H9 (cell line): ENCODE measurements at regions not wholly inside any gene's neighbourhood (a gene's known extent, or its start where the extent isn't known, plus 50 kb on each side); places are given as distances from the start of the nearest gene placed in this dataset.

ENCODE experiments used
- DNase-seq: peaks from one replicate; pipeline ENCODE4 v3.0.0-alpha.2; 2017
- H2AFZ ChIP-seq: one replicate; pipeline ENCODE4 v1.6.1; 2013; ENCODE audit warnings: mild to moderate bottlenecking, low read length, control low read depth, moderate library complexity
- H2AK5ac ChIP-seq: 2 replicates; pipeline ENCODE4 v1.6.1; 2013; ENCODE audit warnings: low read length, control low read depth, mixed read lengths; ENCODE audit not compliant: insufficient read length
- H2BK120ac ChIP-seq: one replicate; pipeline ENCODE4 v1.6.1; 2013; ENCODE audit warnings: low read depth, mild to moderate bottlenecking, low read length, control low read depth, inconsistent platforms; ENCODE audit not compliant: poor library complexity, severe bottlenecking
- H2BK12ac ChIP-seq: 2 replicates; pipeline ENCODE4 v1.6.1; 2013; ENCODE audit warnings: low read length, control low read depth, mixed read lengths, low read depth; ENCODE audit not compliant: insufficient read length
- H2BK15ac ChIP-seq: 2 replicates; pipeline ENCODE4 v1.6.1; 2013; ENCODE audit warnings: low read depth, low read length, control low read depth
- H2BK20ac ChIP-seq: one replicate; pipeline ENCODE4 v1.6.1; 2013; ENCODE audit warnings: low read depth, mild to moderate bottlenecking, low read length, control low read depth, inconsistent platforms; ENCODE audit not compliant: poor library complexity, severe bottlenecking
- H2BK5ac ChIP-seq: 2 replicates; pipeline ENCODE4 v1.6.1; 2013; ENCODE audit warnings: low read length, control low read depth, mixed read lengths; ENCODE audit not compliant: insufficient read length
- H3K14ac ChIP-seq: 2 replicates; pipeline ENCODE4 v1.6.1; 2013; ENCODE audit warnings: low read length, control low read depth; ENCODE audit not compliant: insufficient read depth
- H3K18ac ChIP-seq: 2 replicates; pipeline ENCODE4 v1.6.1; 2013; ENCODE audit warnings: low read depth, mild to moderate bottlenecking, mixed read lengths, low read length, control low read depth; ENCODE audit not compliant: insufficient read length
- H3K23ac ChIP-seq: 2 replicates; pipeline ENCODE4 v1.6.1; 2013; ENCODE audit warnings: low read length, control low read depth, mixed read lengths, low read depth; ENCODE audit not compliant: insufficient read length
- H3K23me2 ChIP-seq: 2 replicates; pipeline ENCODE4 v1.6.1; 2013; ENCODE audit warnings: low read depth, mild to moderate bottlenecking, mixed read lengths, low read length, control low read depth; ENCODE audit not compliant: insufficient read length, poor library complexity, severe bottlenecking
- H3K27ac ChIP-seq: 2 replicates; pipeline ENCODE4 v1.5.1; 2013; ENCODE audit warnings: low read length, control low read depth, mixed read lengths, low read depth; ENCODE audit not compliant: insufficient read length
- H3K27me3 ChIP-seq: 2 replicates; pipeline ENCODE4 v1.6.1; 2013; ENCODE audit warnings: low read length, control low read depth, inconsistent platforms; ENCODE audit not compliant: insufficient read depth
- H3K4ac ChIP-seq: 2 replicates; pipeline ENCODE4 v1.6.1; 2013; ENCODE audit warnings: low read depth, mild to moderate bottlenecking, control low read depth, inconsistent platforms, low read length, moderate library complexity
- H3K4me1 ChIP-seq: 2 replicates; pipeline ENCODE4 v1.6.1; 2013; ENCODE audit warnings: low read length, control low read depth, inconsistent platforms; ENCODE audit not compliant: insufficient read depth
- H3K4me2 ChIP-seq: 2 replicates; pipeline ENCODE4 v1.6.1; 2013; ENCODE audit warnings: low read length, control low read depth, mixed read lengths; ENCODE audit not compliant: insufficient read length, insufficient read depth
- H3K56ac ChIP-seq: 2 replicates; pipeline ENCODE4 v1.6.1; 2013; ENCODE audit warnings: low read depth, mild to moderate bottlenecking, mixed read lengths, low read length, control low read depth; ENCODE audit not compliant: insufficient read length
- H3K79me1 ChIP-seq: 2 replicates; pipeline ENCODE4 v1.6.1; 2013; ENCODE audit warnings: low read depth, mild to moderate bottlenecking, moderate library complexity, low read length, control low read depth, inconsistent platforms; ENCODE audit not compliant: insufficient read depth, poor library complexity, severe bottlenecking
- H3K79me2 ChIP-seq: 2 replicates; pipeline ENCODE4 v1.6.1; 2013; ENCODE audit warnings: low read length, control low read depth, inconsistent platforms; ENCODE audit not compliant: insufficient read depth
- H3K9ac ChIP-seq: 2 replicates; pipeline ENCODE4 v1.6.1; 2013; ENCODE audit warnings: low read length, control low read depth, mixed read lengths; ENCODE audit not compliant: insufficient read length; ENCODE audit errors: extremely low read depth
- H3K9me3 ChIP-seq: one replicate; pipeline ENCODE4 v1.6.1; 2013; ENCODE audit warnings: low read depth, low read length, inconsistent platforms; ENCODE audit not compliant: control insufficient read depth
- H3T11ph ChIP-seq: one replicate; pipeline ENCODE4 v1.6.1; 2013; ENCODE audit warnings: mild to moderate bottlenecking, low read length, control low read depth, inconsistent platforms
- H4K20me1 ChIP-seq: one replicate; pipeline ENCODE4 v1.6.1; 2013; ENCODE audit not compliant: control insufficient read depth, insufficient read length, insufficient read depth
- H4K5ac ChIP-seq: 2 replicates; pipeline ENCODE4 v1.6.1; 2013; ENCODE audit warnings: low read depth, mild to moderate bottlenecking, mixed read lengths, low read length, control low read depth; ENCODE audit not compliant: insufficient read length
- H4K8ac ChIP-seq: replicated peaks from 2 replicates; pipeline ENCODE4 v1.6.1; 2013; ENCODE audit warnings: low read length, control low read depth, mixed read lengths, low read depth; ENCODE audit not compliant: insufficient read length
- H4K91ac ChIP-seq: 2 replicates; pipeline ENCODE4 v1.6.1; 2013; ENCODE audit warnings: low read depth, mild to moderate bottlenecking, moderate library complexity, mixed read lengths, low read length, control low read depth; ENCODE audit not compliant: insufficient read length
- H3K27ac Mint-ChIP-seq, 3 experiments: 2 replicates in 2 of 3; 3 replicates in 1 of 3; pipeline ENCODE4 v1.8.0; 2020 to 2021; ENCODE audit warnings: mixed read lengths in 3 of 3, mild to moderate bottlenecking in 1 of 3, moderate library complexity in 1 of 3
- H3K27me3 Mint-ChIP-seq: 2 replicates; pipeline ENCODE4 v1.8.0; 2021; ENCODE audit warnings: low read depth, mild to moderate bottlenecking, moderate library complexity, mixed read lengths
- H3K36me3 Mint-ChIP-seq, 3 experiments: 2 replicates in 2 of 3; 3 replicates in 1 of 3; pipeline ENCODE4 v1.8.0; 2020 to 2021; ENCODE audit warnings: low read depth in 3 of 3, mixed read lengths in 3 of 3; ENCODE audit not compliant: insufficient read depth in 1 of 3
- H3K4me1 Mint-ChIP-seq, 2 experiments: 2 replicates each; pipeline ENCODE4 v1.8.0; 2020; ENCODE audit warnings: mixed read lengths in 2 of 2
- H3K4me3 Mint-ChIP-seq, 2 experiments: 2 replicates in 1 of 2; 3 replicates in 1 of 2; pipeline ENCODE4 v1.8.0; 2020 to 2021; ENCODE audit warnings: mild to moderate bottlenecking in 2 of 2, mixed read lengths in 2 of 2, moderate library complexity in 1 of 2
- H3K9me3 Mint-ChIP-seq, 2 experiments: 2 replicates in 1 of 2; 3 replicates in 1 of 2; pipeline ENCODE4 v1.8.0; 2020; ENCODE audit warnings: mild to moderate bottlenecking in 2 of 2, mixed read lengths in 2 of 2, moderate library complexity in 1 of 2
- WGBS: extraction: QIAGEN DNeasy Blood & Tissue Kit; methylation state at CpG from one replicate; pipeline ENCODE4 v1.1.7; 2013; ENCODE audit warnings: missing lambda C conversion rate, low lambda C conversion rate, mixed read lengths; ENCODE audit not compliant: insufficient read length; ENCODE audit errors: extremely low coverage; 5-methylcytosine and 5-hydroxymethylcytosine counted together
- TF ChIP-seq, protein P1 (sequence below): fragments of 200-600 bp; sonication (generic); conservative IDR thresholded peaks from 3 replicates; pipeline ENCODE4 v1.8.0; 2021; ENCODE audit warnings: antibody characterized with exemption, mild to moderate bottlenecking

DNA sequence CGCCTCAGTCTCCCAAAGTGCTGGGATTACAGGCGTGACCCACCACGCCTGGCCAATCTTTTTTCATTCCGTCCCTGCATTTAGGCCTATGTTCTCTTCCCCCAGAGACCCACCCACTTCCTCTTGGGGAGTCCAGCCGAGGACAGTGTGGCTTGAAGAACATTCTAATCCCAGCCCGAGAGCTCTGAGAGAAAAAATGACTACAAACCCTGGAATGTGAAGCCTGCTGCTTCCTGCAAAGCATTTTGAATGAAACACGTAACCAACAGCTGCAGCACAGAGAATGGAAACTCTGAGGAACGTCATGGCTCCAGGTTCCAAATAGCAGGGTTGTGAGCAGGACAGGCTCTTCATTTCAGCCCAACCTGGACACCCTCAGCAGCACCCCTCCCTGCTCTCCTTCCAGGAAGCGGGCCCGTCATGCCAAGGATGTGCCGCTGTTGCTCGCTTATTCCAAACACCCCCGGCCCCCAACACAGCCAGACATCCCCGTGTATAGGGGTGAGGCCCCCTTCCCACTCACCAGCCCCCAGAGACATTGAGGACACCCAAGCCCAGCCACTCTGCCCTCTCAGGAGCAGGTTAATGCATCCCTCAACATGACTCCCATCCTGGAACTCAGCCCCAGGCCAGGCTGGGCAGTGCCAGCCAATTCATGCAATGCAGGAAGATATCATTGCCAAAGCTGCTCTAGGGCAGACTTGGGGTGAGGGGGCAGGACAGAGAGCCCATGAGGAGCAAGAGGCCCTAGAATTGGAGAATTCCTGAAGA, 139.8 kb downstream of the ZFP36L2 start:
- no peak overlapping the region for H2BK5ac ChIP-seq
- H3K79me1 ChIP-seq = no peaks in the 10 kb centered on the region
- H4K20me1 ChIP-seq = no peaks in the 10 kb centered on the region
- no peak overlapping the region for H2BK15ac ChIP-seq
- H3K4ac ChIP-seq = no peak overlapping the region
- TF ChIP-seq, protein P1, sequence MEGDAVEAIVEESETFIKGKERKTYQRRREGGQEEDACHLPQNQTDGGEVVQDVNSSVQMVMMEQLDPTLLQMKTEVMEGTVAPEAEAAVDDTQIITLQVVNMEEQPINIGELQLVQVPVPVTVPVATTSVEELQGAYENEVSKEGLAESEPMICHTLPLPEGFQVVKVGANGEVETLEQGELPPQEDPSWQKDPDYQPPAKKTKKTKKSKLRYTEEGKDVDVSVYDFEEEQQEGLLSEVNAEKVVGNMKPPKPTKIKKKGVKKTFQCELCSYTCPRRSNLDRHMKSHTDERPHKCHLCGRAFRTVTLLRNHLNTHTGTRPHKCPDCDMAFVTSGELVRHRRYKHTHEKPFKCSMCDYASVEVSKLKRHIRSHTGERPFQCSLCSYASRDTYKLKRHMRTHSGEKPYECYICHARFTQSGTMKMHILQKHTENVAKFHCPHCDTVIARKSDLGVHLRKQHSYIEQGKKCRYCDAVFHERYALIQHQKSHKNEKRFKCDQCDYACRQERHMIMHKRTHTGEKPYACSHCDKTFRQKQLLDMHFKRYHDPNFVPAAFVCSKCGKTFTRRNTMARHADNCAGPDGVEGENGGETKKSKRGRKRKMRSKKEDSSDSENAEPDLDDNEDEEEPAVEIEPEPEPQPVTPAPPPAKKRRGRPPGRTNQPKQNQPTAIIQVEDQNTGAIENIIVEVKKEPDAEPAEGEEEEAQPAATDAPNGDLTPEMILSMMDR = no peak
- H3K23me2 ChIP-seq = no peaks in the 10 kb centered on the region
- H3K56ac ChIP-seq = no peak overlapping the region
- H2BK20ac ChIP-seq = no peak overlapping the region
- DNase-seq = no peak
- no peak overlapping the region for H3K9ac ChIP-seq
- Mint-ChIP-seq H3K27ac (peak overlapping the region in 2 of 3 experiments; percentile 12 to 55; a peak in 2 of 7 replicates), H3K4me3 (no peak overlapping the region), H3K9me3 (peaks cover 17 to 23% of the 10 kb centered on the region in 2 experiments), H3K27me3 (peaks cover 8% of the 10 kb centered on the region), H3K36me3 (peaks cover 0 to 16% (median 10%) of the 10 kb centered on the region in 3 experiments; a peak in 5 of 7 replicates), H3K4me1 (peaks cover 53 to 64% of the 10 kb centered on the region in 2 experiments)
- H3T11ph ChIP-seq = no peak overlapping the region
- H2BK120ac ChIP-seq = no peak overlapping the region
- no peaks in the 10 kb centered on the region for H3K9me3 ChIP-seq
- no peak overlapping the region for H2AFZ ChIP-seq
- no peaks in the 10 kb centered on the region for H3K79me2 ChIP-seq
- H2BK12ac ChIP-seq = no peak overlapping the region
- H2AK5ac ChIP-seq = no peak overlapping the region
- WGBS = no CpG with 5 or more reads among the region's 14 CpGs
- no peak overlapping the region for H4K8ac ChIP-seq
- H3K23ac ChIP-seq = no peak overlapping the region
- no peak overlapping the region for H3K27ac ChIP-seq
- no peak overlapping the region for H4K91ac ChIP-seq
- H3K4me2 ChIP-seq = no peak overlapping the region
- H3K4me1 ChIP-seq = no peaks in the 10 kb centered on the region
- H3K18ac ChIP-seq = peak overlapping the region; percentile 34
- no peaks in the 10 kb centered on the region for H3K27me3 ChIP-seq
- H3K14ac ChIP-seq = no peak overlapping the region
- H4K5ac ChIP-seq = no peak overlapping the region
